CD4-positive, alpha-beta T cell treated with Interleukin-15 for 4 hours (primary cell): ENCODE measurements at regions not wholly inside any gene's neighbourhood (a gene's known extent, or its start where the extent isn't known, plus 50 kb on each side); places are given as distances from the start of the nearest gene placed in this dataset.
"Not testable (repeated sequence)": the region's sequence is repeated elsewhere in the genome, so short reads cannot be mapped to it uniquely, and the experiment has no call there.

Experiments used
- DNase-seq: peaks from one replicate; pipeline ENCODE4 v3.0.0-alpha.2; 2020; ENCODE audit warnings: low spot score

- no peak for DNase-seq
These were observed 70.7 kb downstream of the CETN3 start for GRCh38 chr5:90338712-90339372.

DNA sequence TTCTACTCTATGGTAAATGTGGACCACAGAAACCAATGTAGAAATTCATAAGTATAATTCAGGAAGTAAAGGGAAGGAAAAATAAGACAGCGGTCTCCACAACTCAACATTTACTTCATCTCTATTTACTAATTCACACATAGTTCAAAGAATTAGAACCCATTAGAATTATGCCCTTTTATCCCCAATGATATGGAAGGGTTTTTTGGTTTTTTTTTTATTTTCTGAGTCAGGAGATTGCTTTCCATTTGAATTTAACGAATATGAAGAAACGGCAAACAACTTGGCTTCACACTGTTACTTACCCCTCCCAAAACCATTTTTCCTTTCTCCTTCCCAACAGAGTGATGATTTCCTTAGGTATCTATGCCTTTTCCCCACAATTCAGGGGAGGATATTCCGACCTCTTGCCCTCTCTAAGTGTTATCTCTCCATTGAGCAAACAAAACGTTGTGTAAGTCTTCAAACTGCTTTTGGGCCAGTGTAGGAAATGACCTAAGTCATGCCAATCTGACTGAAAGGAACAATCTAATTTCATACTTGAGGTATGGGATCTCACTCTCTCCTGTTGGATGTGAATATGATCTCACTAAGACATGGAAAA, 72.0 kb downstream of the CETN3 start:
- no peak for DNase-seq

DNA sequence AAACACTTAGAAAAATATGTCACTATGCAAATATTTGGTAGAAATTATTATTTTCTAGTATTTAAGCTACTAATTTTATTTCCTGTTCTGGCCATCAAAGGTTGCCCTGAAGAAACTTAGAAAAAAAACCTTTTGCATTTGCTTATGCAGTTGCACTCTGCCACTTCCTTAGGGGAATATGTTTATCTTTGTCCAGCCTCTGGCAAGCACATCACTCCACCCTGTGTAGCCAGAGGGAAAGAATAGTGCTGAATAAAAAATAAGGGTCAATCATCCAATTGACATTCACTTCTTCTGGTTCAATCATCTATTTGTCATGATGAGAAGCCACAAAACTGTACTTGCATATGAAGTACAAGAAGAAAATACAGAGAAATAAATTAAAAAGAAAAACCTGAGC, 72.8 kb downstream of the CETN3 start:
- no peak for DNase-seq

DNA sequence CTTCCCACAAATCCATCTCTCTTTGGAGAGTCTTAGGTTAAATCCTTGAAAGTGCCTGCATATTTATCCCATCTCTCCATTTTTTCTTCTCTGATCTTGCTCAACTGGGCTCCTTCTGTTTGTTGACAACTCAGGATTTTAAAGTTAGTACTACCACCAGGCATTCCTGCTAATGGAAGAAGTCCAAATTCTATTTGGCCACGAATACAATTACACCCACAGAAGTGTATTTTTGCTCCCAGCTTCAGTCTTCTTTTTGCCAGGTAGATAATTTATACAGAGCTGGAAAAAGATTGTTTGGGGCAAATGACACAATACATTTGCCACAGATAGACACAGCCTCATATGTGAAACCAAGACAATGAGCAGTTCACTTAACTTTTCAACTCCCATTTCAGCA, 74.8 kb downstream of the CETN3 start:
- no peak for DNase-seq

DNA sequence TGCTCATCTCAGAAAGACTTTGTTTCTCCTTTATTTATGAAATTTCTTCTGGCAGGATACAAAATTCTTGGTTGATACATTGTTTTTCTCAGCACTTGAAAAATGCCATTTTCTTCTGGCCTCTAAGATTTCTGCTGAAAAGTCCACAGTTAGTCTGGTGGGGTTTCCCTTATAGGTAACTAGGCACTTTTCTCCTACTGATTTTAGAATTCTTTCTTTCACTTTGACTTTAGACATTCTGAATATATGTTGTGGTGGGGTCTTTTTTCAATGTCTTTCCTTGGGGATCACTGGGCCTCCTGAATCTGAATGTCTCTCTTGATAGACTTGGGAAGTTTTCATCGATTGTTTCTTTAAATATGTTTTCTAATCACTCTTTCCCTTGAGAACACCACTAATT, 79.6 kb downstream of the CETN3 start:
- no peak for DNase-seq

GRCh38 chr5:90326995-90327394, 82.6 kb downstream of the CETN3 start:
- DNase-seq, result no peak

DNA sequence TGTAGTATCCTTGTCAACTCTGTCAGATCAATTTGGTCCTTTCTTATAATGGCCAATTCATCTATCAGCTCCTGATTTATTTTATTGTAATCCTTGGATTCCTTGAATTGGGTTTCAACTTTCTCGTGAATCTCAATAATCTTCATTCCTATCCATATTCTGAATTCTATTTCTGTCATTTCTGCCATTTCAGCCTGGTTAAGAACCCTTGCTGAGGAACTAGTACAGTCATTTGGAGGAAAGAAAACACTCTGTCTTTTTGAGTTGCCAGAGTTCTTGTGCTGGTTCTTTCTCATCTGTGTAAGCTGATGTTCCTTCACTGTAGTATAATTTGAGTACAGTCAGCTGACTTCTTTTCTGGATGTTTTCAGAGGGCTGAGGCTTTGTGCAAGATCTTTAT, 84.5 kb downstream of the CETN3 start:
- DNase-seq, result no peak

DNA sequence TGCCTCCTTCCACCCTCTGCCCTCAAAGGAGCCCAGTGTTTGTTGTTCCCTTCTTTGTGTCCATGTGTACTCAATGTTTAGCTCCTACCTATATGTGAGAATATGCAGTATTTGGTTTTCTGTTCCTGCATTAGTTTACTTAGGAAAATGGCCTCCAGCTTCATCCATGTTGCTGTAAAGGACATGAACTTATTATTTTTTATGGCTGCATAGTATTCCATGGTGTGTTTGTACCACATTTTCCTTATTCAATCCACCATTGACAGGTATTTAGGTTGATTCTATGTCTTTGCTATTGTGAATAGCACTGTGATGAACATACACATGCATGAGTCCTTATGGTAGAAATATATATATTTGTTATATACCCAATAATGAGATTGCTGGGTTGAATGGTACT, 89.2 kb downstream of the CETN3 start:
- not testable (repeated sequence) for DNase-seq

- DNase-seq, result no peak
These were observed 97.5 kb downstream of the CETN3 start for GRCh38 chr5:90312027-90312426.

GRCh38 chr5:90311401-90311800, 98.2 kb downstream of the CETN3 start:
- DNase-seq, result no peak

DNA sequence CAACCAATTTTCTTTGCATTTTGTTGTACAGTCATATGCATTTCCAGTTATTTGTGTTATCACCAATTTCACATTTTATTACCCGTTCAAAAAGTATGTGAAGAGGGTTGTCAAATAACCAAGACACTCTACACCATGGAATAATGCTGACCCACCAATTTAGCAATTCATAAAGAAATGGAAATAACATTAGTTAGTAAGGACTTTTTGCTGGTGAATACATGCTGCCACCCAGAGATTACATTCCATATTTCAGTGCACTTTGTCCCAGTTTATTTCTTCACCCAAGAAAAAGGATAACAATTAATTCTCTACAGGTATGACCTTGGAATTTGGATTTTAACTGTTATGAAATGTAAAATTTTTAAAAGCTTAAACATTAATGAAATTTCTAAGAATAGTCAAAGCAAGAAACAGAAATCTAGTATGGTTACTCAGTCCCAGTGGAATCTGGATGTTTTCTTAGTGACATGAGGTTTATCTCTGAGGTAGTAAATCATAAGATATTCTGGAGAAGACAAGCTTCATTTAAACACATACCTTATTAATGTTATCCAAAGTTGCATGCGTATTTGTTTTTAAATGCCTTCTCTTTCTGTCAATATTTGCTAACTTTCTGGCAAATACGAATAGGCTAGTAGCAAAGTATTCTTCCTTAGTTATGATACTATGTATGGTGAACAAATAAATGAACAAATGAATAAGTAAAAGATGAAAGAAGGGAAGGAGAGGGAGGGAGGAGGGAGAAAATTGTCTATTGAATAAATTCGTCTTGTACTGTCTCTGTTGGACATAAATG, 100.6 kb downstream of the CETN3 start:
- DNase-seq, result no peak

DNA sequence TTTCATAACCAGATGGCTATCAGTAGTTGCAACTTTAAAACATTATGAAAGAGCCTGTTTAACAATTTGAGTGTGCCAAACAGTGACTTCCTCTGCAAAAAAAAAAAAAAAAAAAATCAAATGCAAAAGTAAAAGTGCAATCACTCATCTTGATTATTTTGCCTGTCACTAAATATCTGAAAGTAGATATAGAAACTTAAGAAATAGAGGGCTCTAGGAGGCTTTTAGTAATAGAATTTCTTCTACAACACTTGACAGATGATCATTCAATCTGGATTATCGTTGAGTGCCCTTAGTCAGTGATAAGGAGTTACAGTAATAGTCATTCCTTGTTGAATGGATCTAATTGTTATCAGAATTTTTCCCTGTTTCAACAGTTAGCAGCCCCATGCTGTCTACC, 101.8 kb downstream of the CETN3 start:
- DNase-seq, result no peak

- no peak for DNase-seq
These were observed 102.2 kb downstream of the CETN3 start for GRCh38 chr5:90307322-90307721.

DNA sequence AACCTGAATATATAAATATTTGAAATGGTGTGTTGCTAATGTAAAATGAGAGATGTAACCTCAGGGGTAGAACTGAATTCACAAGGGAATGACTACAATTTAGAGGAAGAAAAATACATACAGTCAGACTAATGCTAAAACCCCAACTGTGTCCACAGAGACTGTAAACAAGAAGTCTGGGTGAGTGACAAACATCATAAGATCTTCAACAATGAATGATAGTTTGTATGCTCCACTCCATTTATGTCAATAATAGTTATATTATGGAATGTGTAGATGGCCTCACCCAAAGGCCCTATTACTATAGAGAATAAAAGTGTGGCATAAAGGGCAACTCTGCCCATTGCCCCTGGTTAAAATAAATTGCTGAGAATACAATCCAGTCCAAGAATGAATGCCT, 102.9 kb downstream of the CETN3 start:
- DNase-seq, result no peak

GRCh38 chr5:90305041-90305720, 104.4 kb downstream of the CETN3 start:
- DNase-seq, result no peak

GRCh38 chr5:90301248-90301647, 108.3 kb downstream of the CETN3 start:
- no peak for DNase-seq

DNA sequence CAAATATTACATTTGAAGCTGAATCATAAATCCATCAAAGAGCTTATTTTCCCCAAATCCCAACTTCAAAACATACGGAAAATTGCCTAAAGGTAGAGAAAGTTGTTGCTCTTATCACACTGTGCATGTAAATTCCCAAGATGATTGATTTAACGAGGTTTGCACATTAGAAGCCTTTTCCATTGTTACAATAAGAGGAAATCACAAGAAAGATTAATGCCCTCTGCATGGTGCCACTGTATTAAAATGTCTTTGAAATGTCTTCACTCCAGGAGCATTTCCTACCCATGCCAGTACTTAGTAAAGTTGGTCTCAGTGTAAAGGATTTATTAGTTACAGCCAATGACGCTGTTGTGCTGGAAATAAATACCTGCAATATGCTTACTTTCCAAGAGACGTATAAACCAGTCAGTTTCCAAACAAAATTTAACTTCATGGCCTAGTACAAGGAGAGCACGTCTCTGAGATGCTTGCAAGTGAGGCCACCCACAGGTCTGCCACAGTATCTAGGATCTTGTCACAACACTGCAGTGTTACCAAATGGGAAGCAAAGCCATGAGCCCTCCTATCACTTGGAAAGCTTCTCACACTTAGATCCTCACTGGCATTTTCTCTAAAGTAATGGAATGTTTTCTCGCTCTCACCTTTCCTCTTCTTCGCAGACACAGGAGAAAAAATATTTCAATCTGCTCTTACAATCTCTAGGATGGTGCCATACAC, 112.4 kb downstream of the CETN3 start:
- no peak for DNase-seq

- DNase-seq, result no peak
These were observed 115.0 kb downstream of the CETN3 start for GRCh38 chr5:90294604-90295003.

DNA sequence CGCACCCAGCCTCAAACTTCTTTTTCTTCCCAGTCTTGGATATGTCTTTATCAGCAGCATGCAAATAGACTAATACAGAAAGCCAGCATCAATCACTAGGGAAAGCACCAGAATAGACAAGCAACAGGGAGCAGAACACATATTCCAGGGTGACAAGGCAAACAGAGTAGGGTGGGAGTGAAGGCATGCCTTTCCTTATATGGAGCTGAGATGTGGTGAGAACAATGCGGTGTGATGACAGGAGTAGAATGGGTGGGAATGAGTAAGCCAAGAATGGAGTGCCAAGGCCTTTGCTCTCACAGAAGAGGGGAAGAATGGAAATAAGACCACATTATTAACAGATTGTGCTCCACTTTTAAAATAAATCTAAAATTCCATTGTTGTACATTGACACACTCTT, 115.6 kb downstream of the CETN3 start:
- no peak for DNase-seq

- DNase-seq, result no peak
These were observed 118.9 kb downstream of the CETN3 start for GRCh38 chr5:90290648-90291047.

DNA sequence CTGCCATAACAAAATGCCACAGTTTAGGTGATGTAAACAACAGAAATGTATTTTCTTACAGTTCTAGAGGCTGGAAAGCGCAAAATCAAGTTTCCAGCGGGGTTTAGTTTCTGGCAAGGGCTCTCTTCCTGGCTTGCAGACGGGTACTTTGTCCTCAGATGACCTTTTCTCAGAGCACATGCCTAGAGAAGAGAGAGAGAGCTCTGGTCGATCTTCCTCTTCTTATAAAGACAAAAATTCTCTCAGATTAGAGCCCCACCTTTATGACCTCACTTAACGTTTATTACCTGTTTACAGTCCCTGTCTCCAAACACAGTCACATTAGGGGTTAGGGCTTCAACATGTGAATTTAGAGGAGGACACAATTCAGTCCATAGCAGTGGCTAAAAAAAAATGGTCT, 119.7 kb downstream of the CETN3 start:
- DNase-seq, result no peak

- DNase-seq, result no peak
These were observed 122.5 kb downstream of the CETN3 start for GRCh38 chr5:90287036-90287435.
